ENCODE measurements at regions not wholly inside any gene's neighbourhood (a gene's known extent, or its start where the extent isn't known, plus 50 kb on each side); places are given as distances from the start of the nearest gene placed in this dataset.

DNA sequence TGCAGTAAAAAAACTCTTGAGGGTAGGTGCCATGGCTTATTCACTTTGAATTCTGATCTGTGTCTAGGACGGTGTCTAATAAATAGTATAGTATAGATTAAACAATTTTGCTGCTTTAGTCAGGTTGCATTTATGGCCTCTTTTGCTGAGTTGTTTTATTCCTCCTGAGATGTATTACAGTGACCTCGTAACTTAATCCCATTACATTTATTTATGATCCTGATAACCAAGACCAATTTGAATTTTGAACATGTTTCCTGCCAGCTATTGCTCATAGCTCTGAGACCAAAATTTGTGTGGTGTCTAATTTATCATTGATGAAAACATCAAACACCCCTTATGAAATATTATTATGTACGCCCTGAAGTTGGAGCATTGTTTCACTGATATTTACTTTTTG, 381.9 kb upstream of the SEMA3C start:
- TF ChIP-seq POLR2A (IDR thresholded peaks at IDR 0.05) (no peak), EP300 (IDR thresholded peaks at IDR 0.05) (no peak), POLR2AphosphoS5 (IDR thresholded peaks at IDR 0.05) (no peak)
- TF ChIP-seq, protein P1, sequence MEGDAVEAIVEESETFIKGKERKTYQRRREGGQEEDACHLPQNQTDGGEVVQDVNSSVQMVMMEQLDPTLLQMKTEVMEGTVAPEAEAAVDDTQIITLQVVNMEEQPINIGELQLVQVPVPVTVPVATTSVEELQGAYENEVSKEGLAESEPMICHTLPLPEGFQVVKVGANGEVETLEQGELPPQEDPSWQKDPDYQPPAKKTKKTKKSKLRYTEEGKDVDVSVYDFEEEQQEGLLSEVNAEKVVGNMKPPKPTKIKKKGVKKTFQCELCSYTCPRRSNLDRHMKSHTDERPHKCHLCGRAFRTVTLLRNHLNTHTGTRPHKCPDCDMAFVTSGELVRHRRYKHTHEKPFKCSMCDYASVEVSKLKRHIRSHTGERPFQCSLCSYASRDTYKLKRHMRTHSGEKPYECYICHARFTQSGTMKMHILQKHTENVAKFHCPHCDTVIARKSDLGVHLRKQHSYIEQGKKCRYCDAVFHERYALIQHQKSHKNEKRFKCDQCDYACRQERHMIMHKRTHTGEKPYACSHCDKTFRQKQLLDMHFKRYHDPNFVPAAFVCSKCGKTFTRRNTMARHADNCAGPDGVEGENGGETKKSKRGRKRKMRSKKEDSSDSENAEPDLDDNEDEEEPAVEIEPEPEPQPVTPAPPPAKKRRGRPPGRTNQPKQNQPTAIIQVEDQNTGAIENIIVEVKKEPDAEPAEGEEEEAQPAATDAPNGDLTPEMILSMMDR (IDR thresholded peaks at IDR 0.05) = no peak

Data from sigmoid colon (tissue), 4 donors.